Embryonic facial prominence (tissue), 1 donor: ENCODE measurements at regions not wholly inside any gene's neighbourhood (a gene's known extent, or its start where the extent isn't known, plus 50 kb on each side); places are given as distances from the start of the nearest gene placed in this dataset.

ENCODE experiments used
- DNase-seq: peaks from one replicate; pipeline ENCODE4 v3.0.0-alpha.2; 2016; ENCODE audit errors: extremely low spot score

DNA sequence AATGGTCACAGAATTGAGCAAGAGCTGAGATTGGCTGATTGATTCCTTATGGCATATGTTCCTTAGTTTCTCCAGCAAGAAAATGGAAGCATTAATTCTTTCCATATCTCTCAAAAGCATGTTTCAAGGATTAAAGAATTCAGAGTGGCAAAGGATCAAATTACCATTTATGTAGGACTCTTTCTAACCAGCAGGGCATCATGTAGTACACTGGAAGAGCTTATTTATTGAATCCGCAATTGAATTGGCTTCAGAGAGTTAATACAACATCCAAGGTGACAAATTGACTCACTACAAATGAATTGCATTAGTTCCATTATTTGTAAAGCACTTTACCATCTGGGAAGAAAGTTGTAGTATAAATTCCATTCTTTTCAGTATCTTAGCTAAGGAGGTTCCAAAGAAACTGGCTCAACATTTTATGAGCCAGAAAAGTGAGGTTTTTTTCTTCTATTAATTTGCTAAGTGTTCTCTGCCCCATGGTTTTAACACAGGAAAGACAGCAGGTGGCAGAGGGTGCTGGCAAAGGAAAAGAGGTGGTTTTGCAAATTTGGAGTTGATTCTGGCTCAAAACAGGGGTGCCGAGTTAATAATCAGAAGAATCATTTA is 409.9 kb downstream of the MTX2 start:
- DNase-seq = no peak

DNA sequence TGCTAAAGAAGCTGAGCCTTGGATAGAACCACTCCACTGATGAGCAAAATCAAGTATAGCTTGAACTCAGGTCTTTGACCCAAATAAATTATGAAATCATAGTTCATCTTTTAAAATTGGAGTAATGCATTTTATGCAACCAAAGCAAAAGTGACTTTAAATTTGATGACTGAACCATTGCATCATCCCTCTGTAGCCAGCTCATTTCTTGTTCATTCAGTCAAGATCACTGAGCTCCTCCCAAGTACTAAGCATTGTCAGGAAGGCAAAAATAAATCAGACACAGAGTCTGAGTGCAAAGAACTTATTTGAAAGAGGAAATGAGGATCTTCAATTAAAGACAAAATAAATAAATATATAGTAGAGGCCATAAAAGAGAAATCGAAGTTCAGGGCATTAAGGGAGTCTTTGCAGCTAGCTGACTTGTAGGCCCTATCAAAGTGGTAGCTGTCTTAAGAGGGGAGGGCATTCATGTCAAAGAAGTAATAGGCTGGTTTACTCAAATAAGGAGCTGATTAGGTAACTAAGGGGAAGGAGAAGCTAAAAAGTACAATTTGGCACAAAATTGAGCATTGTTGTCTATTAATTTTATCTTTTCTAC is 411.8 kb downstream of the MTX2 start:
- no peak for DNase-seq

DNA sequence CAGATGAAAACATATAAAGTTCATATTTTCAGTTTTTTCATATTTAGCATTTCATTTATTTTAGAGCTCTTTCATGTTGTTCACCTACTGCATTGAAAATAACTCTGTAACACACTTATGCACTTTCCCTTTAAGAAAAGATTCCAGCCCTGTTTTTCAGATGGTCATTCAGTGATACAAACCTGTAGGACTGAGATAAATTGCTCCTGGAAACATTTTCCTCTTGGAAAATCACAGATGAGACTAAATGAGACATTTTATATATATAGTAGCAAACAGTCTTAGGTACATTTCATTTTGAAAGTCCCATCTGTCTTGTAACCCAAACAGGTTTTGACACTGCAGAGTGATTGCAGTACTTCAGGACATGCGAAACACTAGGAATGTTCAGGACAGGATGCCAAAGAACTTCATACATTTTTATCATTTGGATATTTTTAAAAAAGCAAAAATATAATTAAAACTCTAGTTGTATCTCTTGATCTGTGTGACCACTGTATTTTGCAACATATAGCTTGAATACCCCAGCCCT is 412.4 kb downstream of the MTX2 start:
- DNase-seq = no peak

DNA sequence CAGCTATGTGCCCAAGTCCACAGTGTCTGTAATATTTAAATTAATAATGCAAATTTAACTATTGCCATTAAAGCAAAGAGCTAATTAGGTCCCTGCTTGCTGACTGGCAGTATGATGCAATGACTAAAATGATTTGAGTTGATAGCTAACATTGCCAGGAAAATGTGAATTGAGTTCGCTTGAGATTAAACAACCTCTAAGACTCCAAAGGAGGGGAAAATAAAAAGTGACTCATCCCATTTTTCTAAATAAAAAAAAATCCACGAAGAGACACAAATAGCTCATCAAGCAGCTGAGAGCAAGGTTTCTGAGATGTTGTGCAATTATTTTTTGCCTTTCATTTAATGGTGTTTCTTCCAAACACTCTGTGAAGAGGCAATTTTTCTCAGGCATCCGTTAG is 413.0 kb downstream of the MTX2 start:
- no peak for DNase-seq

DNA sequence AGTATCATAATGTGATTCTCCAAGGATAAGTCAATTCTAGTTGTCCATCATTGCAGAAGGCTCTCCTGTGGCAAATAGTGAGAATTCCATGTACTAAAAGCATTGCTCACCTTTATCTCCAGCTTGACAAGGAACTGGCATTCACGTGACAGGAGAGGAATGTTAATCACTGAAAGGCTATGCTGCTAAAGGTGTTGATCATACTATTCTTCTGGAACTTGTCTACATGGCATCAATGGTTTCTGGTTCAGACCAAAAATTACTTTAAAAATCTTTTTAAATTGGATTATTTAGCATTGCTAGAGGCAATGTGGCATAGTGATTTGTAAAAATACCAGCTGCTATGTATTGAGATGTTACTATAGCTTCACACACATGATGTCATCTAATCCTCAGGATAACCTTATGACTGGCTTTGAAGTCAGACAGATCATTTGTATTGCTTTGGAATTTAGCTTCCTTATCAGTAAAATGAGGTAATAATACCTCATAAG is 414.4 kb downstream of the MTX2 start:
- DNase-seq = no peak

DNA sequence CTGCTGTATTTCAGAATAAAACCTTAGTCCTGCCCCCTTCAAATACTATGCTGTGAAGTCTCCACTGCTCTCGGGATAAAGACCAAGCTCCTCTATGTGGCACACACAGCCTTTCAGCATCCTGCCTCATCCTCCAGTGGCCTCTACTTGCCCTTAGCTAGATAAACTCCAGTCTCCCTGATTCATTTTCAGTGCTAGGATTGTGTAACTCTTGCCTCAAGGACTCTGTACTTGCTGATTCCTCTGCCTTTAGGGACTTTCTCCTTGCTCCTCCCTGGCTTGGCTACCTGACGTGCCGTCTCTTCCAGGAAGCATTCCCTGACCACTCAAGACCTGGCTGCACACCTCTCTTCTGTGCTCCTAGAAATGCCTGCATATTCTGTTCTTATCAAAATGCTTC is 416.7 kb downstream of the MTX2 start:
- no peak for DNase-seq

DNA sequence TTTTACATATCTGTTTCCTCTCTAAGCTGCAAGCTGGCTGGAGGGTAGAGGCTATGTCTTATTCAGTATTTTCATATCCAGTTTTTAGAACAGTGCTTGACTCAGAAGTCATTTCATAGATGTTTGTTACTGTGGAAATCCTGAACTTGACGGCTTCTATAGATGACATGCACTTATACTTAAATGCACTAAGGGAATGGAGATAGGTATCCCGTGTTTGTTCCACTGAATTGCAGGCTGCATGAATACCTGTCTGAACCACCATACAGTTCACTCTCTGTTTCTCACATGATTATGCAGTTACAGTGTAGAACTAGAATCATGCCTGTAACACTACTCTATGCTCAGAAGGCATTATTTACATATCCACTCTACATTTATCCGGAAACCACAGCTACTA is 417.1 kb downstream of the MTX2 start:
- DNase-seq = no peak

DNA sequence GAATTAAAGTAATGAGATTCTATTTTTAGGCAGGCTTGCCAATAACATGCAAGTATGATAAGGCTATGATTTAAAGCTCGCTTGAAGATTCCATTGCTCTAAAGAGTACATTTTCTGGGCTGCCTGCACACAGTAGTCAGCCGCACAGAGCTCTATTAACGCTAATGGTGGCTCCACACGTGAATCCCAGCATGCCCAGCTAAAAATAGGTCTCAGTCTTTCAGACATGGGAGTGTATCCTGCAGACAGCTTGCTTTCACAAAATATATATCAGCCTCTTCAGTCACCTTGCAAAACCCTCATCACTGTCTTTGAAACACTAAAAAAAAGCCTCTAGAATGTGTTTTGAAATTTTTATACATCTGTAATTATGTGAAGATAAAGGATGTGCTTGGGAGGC is 418.1 kb downstream of the MTX2 start:
- DNase-seq = no peak

DNA sequence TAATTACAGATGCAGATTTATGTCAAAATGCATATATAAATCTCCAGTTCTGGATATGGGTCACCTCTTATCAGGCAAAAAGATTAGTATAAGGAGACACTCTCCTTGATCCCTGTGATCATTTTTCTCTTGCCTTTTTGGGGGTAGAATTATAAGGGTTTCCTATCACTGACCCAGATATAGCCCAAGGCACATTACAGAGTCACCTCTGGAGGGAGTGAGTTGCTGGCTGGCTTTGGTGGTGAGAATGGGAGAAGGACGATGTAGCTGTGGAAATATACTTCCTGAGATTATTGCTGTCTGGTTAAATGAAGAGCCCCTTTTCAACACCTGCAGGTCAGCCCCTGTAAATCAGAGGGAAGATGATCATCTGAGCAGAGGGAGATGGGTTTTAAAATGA is 418.7 kb downstream of the MTX2 start:
- no peak for DNase-seq

DNA sequence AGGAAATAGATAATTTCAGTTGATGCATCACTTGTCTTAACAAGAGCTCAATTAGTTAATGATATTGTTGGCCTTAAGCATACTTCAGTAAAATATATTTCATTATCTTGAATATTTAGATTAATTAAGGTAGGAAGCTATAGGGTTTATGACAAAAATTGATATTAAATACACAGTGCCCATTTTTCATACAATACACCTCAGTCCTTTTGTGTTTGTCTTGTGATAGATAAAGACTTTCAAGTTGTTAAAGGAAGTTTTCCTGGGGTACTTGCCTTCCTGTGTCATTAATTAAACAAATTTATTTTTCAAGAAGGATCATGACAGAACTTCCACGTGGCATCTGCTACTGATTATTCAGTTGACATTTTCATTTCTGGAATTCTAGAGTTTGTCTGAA is 420.5 kb downstream of the MTX2 start:
- DNase-seq = no peak

DNA sequence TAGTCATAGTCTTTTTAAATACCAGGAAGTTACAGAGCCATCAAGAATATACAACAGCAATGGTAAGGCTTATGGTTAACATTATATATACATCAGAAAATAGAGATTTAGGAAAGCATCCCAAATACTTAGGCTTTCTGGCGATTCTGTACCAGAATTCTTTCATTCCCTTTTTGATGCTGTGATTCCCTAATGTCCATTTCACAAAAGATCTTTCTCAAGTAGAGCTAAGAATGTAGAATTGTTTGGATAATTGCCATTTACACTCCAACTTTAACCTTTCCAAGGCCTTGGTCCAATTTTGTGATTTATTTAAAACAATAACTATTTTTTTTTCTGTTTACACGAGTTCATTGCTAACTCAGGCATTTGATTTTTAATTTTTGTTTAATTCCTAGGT is 422.2 kb downstream of the MTX2 start:
- no peak for DNase-seq

DNA sequence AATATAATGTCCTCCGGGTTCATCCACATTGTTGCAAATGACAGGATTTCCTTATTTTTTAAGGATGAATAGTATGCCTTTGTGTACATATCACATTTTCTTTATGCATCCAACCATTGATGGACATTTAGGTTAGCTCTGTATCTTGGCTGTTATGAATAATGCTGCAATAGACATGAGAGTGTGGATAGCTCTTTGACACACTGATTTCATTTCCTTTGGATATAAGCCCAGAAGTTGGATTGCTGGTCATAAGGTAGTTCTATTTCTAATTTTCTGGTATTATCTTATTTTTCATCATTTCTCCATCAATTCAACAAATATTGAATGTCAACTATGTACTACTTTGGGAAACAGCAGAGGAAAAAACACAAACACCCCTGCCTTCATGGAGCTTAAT is 423.3 kb downstream of the MTX2 start:
- no peak for DNase-seq

DNA sequence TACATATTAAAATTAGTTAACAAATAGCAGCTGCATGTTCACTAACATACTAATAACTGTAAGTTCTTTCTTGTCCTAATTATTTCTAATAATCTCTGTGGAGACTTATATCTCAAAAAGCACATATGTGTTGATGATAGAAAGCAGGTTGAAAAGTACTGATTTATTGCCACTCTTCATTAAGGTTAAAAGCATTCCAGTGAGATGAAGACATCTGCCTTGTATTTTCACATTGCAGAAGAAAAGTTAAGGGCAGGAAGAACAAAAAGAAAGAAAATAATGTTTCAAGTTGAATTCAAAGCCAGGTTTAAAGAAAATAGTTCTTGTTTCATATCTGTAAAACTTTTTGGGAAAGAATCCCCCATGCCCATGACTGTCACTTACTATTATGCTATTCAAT is 429.9 kb downstream of the MTX2 start:
- DNase-seq = no peak

DNA sequence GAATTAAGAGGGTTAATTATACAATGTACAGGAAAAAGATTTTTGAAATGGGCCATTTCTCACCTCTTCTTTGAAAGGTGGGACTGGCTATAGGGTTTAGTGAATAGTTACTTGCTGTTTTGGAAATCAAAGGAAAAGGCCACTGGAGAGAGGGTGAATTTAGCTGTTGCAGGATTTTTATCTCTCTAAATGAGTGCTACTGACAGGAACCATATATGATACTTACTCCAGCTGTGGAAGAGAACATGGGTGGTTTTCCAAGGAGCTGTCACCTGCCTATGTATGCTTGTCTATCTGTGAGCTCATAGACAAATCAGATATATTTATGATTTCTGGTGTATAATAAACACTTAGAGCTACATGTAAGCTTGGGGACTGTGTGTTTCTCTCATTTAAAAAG is 430.4 kb downstream of the MTX2 start:
- no peak for DNase-seq

DNA sequence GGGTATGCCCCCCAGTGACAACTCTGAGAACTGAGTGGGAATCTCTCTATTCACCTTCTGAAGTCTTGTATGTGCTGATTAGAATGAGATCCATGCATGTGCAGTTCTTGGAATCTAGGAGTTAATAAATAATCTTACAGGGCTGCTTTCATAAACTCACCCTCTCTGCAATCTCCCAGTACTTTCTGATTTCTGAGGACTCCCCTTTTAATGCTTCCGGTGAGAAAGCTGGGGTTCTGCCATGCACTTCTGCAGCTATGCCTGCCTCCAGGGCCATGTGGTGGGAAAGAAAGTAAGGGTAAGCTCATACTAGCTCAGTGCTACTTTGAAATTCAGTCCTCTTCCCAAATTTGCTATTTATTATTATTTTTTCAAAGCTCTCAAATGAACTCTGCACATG is 432.9 kb downstream of the MTX2 start:
- DNase-seq = no peak

DNA sequence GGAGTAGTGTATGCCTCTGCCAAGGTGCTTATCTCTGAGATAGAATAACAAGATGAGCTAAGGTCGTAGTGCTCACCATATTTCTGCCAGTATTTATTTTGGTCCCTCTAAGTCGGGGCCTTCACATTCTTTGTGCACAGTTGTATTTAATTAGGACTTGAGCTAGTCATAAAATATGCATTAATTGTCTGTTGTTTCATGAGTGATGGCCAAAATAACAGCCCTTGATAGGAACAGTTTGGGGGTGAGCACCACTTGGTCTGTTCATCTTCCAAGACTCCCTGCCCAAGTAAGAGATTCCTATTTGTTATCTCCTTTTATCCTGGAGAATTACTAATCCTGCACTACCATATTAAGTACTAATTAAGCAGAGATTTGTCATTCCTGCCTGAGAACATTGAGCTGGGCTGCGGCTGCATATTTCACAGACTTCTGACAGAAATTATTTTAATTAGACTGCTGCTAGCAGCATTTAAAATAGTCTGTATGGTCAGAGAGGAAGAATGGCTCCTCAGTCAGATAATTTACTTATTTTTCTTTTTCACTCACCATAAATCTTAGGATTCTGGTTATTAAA is 435.1 kb downstream of the MTX2 start:
- no peak for DNase-seq

DNA sequence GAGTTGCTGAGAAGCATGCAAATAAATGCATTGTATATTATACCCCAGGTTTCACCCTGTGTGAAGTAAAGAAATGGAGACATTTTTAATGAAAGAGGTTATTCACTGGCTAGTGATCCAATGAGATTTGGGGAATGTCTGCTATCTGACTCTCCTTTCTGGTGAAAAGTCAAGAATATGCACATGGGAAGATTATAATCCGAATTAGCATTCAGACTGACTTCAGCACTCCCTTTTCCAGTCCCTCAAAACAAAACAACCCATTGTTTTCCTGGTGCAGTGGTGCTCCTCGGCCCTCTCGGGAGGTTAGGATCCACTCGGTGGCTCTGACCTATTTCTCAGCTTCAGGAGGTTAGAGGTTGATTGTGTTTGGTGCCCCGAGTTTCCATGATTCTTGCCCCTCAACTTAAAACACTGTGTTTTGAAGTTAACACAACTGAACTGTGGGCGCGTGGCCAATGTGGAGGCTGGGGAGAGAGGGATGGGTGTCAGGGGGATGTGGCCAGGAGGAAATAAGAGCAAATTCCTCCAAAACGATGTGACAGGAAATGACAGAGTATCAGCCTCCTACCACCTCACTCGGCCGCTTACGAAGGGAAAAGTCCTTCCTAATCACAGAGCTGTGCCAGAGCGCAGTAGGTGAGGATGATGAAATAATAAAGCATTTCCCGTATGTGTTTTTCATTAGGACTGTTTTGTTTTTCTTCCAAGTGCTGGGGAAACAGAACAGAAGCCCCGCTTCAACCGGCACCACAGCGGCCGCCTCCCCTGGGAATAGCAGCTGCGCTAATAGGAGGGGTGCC is 440.1 kb downstream of the MTX2 start:
- DNase-seq = no peak

DNA sequence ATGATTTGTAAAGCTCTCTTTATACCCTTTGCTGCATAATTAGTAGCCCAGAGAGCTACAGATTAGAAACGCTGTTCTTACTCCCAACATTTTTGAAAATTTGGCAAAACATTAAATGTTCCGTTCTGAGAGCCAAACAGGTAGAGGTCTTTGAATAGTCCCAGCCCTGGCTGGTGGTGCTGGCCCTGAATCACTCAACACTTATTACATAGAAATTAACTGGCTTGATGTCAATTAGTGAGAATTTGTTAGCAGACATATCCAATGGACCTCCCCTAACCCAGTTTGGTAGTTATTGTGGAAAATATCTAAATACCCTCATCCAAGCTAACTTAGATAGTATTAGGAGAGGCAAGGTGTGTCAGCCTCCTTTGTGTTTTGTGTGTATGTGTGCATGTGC is 440.7 kb downstream of the MTX2 start:
- DNase-seq = no peak

DNA sequence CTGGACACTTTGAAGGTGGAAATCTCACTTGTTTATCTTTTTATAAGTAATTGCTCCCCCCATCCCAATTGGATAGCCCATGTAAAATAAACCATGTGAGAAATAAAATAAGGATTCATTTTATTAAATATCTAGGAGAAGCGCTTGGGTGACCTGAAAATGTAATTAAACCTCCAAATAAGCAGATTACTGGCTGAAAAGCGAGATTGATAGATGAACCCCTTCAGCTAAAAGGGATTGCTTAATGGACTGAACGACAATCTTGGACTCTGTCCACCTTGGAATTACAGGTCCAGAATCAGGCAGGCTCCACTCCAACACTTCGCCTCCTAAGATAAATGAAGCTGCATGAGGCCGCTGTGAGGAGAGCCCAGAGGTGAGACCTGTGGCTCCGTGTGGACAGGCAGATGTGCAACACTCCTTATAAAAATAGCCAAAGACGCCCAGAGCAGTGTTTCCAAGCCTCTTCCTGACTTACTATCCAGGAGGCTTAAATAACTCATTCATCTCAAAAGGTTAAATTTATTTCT is 441.5 kb downstream of the MTX2 start:
- DNase-seq = no peak

DNA sequence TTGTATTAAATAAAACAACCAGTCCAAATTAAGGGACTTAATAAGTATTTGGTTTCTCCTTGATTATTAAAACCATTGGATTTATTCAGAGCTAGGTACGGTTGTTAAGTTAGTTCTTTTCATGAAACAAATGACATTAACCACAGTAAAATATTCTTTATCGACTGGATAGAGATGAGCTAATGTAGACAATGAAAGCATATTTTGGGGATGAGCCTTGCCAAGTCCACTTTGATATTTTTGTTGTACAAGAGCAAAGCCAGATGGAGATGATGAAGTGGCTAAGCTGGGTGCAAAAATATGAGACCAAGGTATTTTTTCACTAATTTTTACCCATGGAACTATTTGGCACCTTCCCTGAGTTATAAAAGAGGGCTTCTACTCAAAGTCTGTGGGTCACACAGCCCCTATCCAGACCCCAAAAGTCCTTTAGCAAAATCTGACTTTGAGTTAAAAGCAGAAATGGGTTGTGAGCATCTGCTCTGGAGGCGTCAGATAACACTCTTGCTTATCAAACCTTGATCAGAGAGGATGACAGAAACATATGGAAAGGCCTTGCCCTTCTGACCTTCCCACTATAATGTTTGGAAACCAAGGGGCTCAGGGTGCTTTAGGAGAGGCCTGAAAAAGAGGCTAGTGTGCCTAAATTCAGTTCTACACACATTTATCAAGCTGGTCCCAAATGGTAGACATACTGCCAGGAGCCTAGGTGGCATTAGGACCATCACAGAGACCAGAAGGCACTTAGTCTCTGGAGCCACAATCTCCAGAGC is 456.8 kb downstream of the MTX2 start:
- DNase-seq = no peak

DNA sequence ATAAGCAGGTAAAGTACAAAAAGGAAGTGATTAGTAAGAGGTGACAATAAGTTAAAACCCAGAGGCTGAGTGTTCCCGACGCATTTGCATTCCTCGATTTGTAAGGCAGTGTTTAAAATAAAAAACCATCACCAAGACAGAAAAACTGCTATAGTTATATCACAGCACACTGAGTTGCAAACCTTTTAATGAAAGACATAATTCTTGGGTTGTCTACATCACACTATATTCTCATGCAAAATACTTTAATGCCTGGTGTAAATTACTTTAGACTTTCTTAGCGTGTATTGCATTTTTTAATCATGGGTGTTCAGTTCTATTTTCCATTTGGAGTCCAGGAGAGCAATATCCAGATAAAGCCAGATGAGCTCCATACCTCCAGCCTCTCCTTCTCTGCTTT is 458.5 kb downstream of the MTX2 start:
- no peak for DNase-seq
